Lower leg skin (tissue), 4 donors: ENCODE measurements at regions not wholly inside any gene's neighbourhood (a gene's known extent, or its start where the extent isn't known, plus 50 kb on each side); places are given as distances from the start of the nearest gene placed in this dataset.

Experiments
- DNase-seq, 2 donors: peaks; one replicate each; pipeline ENCODE4 v3.0.0-alpha.2; 2019; ENCODE audit warnings: low spot score in 2 of 2
- H3K4me3 ChIP-seq: fragments of 200-600 bp; sonication (generic); 2 replicates; pipeline ENCODE4 v1.5.1; 2017; ENCODE audit warnings: mild to moderate bottlenecking, low read depth; ENCODE audit not compliant: poor library complexity, severe bottlenecking
- CTCF ChIP-seq, 3 donors: fragments of 450-650 bp; IDR thresholded peaks; one replicate each; pipeline ENCODE4 v1.5.1; 2016; ENCODE audit warnings: antibody characterized with exemption in 3 of 3, mild to moderate bottlenecking in 3 of 3, moderate library complexity in 2 of 3
- POLR2A ChIP-seq, 2 donors: fragments of 450-650 bp; IDR thresholded peaks; one replicate each; pipeline ENCODE4 v1.6.1; 2016 to 2017; ENCODE audit warnings: antibody characterized with exemption in 2 of 2, mild to moderate bottlenecking in 1 of 2, moderate library complexity in 1 of 2
- WGBS, 2 donors: methylation state at CpG; one replicate each; pipeline ENCODE4 v1.1.5; 2018; 5-methylcytosine and 5-hydroxymethylcytosine counted together
- intact Hi-C: fragments of 100-400 bp; cut with DNase I; formaldehyde crosslinking; loops from one replicate; pipeline ENCODE4 v1.15.0; 2023; ENCODE audit warnings: low total_unique reads

- no peak for DNase-seq
- TF ChIP-seq POLR2A (IDR thresholded peaks at IDR 0.05) (no peak), CTCF (IDR thresholded peaks at IDR 0.05) (no peak)
- H3K4me3 ChIP-seq: no peak overlapping the region
- 78 to 85% methylated on average over 5 of the region's 5 CpGs for WGBS, 2 donors
- intact Hi-C loops: no loop called here
These were observed 499.0 kb downstream of the CPS1 start for GRCh38 chr2:211055438-211055837.

- 59 to 62% methylated on average over 4 of the region's 4 CpGs for WGBS, 2 donors
- TF ChIP-seq CTCF (IDR thresholded peaks at IDR 0.05): no peak
- H3K4me3 ChIP-seq: no peak overlapping the region
- intact Hi-C loops: no loop called here
- DNase-seq: no peak
These were observed 505.4 kb downstream of the CPS1 start for GRCh38 chr2:211061612-211062296.

DNA sequence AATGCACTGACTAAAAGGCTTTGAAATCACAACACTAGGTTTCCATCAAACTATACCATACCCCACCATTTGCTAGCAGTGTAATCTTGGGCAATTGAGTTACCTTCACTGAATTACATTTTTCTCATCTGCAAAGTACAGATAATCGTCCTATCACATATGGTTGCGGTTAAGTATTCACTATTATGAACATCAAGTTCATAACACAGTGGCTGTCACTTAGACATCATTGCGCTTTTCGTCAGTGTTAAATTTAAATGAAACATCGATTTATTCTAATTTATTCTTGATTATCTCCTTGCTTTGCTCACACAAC lies 505.9 kb downstream of the CPS1 start:
- TF ChIP-seq POLR2A (IDR thresholded peaks at IDR 0.05) (no peak), CTCF (IDR thresholded peaks at IDR 0.05) (no peak)
- H3K4me3 ChIP-seq: no peak overlapping the region
- no peak for DNase-seq
- WGBS, 2 donors: 66 to 78% methylated on average over 5 of the region's 5 CpGs
- intact Hi-C loops: no loop called here

- TF ChIP-seq POLR2A (IDR thresholded peaks at IDR 0.05): no peak
- no peak for TF ChIP-seq CTCF (IDR thresholded peaks at IDR 0.05)
- WGBS, 2 donors: 90 to 95% methylated on average over 5 of the region's 5 CpGs
- intact Hi-C loops: no loop called here
- no peak for DNase-seq
- H3K4me3 ChIP-seq: no peak overlapping the region
These were observed 510.6 kb downstream of the CPS1 start for GRCh38 chr2:211067029-211067428.

DNA sequence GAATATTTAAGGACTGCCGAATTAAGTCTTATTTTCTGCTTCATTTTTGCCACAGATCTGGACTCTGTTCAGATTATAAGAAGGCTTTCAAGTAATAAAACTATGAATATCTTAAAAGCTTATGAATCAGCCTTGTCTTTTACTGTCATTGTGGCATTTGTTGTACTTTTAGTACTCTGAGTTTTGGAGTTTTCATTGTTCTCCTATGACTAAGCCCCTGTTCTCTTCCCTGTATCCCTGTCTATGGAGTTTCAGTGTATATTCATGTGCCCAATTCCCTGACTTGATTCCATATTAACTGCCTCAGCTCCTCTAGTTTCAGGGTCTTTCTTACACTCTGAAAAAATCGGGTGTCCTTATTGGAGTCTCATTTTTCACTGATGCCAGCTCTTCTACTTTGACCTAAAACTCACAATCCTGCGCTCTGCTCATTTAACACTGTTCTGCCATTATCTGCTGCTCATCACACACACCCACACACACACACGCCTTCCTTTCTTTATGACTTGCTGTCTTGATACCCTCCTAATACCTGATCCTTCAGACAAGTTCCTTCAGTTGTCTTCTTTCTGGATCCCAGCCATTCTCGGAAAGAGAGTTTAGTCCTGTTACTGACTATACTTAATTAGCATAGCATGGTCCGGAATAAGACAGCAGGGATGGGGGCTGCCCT lies 511.8 kb downstream of the CPS1 start:
- 65 to 69% methylated on average over 6 of the region's 6 CpGs for WGBS, 2 donors
- intact Hi-C loops: no loop called here
- DNase-seq: no peak
- no peak overlapping the region for H3K4me3 ChIP-seq
- TF ChIP-seq POLR2A (IDR thresholded peaks at IDR 0.05) (no peak), CTCF (IDR thresholded peaks at IDR 0.05) (no peak)

- DNase-seq: no peak
- WGBS, 2 donors: 76 to 79% methylated on average over 3 of the region's 3 CpGs
- TF ChIP-seq POLR2A (IDR thresholded peaks at IDR 0.05) (no peak), CTCF (IDR thresholded peaks at IDR 0.05) (no peak)
- intact Hi-C loops: no loop called here
- no peak overlapping the region for H3K4me3 ChIP-seq
These were observed 514.1 kb downstream of the CPS1 start for GRCh38 chr2:211070547-211070946.
